HG03342 (cell line): ENCODE measurements at regions not wholly inside any gene's neighbourhood (a gene's known extent, or its start where the extent isn't known, plus 50 kb on each side); places are given as distances from the start of the nearest gene placed in this dataset.
"Not testable (repeated sequence)": the region's sequence is repeated elsewhere in the genome, so short reads cannot be mapped to it uniquely, and the experiment has no call there.

Experiments
- ATAC-seq: cut with Tn5 transposase; IDR thresholded peaks from one replicate; pipeline ENCODE4 v1.9.1; 2021; ENCODE audit warnings: mild to moderate bottlenecking, moderate library complexity; ENCODE audit not compliant: unreplicated experiment

GRCh38 chr5:88622890-88623289 is 260.1 kb downstream of the MEF2C start:
- ATAC-seq = not testable (repeated sequence)

DNA sequence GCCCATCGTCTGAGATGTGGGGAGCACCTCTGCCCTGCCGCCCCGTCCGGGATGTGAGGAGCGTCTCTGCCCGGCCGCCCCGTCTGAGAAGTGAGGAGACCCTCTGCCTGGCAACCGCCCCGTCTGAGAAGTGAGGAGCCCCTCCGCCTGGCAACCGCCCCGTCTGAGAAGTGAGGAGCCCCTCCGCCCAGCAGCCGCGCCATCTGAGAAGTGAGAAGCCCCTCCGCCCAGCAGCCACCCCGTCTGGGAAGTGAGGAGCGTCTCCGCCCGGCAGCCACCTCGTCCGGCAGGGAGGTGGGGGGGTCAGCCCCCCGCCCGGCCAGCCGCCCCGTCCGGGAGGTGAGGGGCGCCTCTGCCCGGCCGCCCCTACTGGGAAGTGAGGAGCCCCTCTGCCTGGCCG is 267.2 kb downstream of the MEF2C start:
- not testable (repeated sequence) for ATAC-seq

- ATAC-seq = no peak
Measured at GRCh38 chr5:88613051-88613450, 269.9 kb downstream of the MEF2C start.

DNA sequence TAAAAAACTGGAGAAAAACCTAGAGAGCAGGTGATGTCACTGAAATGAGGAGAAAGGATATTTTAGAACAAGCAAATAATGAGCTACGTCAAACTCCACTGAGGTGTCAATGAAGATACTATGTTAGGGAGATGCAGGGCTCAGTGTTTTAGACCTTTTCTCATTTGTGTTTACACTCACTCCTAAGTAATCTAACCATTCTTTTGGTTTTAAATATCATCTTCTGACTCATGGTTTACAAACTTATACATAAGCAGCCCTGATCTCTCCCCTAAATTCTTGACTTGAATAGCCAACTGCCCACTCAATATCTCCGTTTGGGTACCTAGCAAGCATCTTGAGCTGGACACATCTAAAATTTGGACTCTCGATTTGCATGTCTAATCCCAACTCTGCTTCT is 272.4 kb downstream of the MEF2C start:
- ATAC-seq = no peak

- ATAC-seq = no peak
Measured at GRCh38 chr5:88607492-88607891, 275.5 kb downstream of the MEF2C start.

DNA sequence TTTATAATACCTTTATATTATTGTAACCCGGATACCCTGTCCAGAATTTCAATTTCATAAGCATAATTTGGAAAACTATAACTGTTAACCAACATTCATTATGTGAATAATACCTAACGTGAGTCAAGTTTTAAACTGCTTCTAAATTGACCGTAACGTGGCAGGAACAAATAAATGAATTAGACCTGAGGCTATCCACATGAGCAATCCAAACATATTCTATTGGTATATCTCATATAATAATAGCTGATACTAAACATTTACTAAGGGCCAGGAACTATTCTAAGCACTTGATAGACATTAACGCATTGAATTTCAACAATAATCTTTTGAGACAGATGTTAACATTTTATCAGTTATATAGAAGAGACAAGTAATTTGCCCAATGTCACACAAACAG is 276.4 kb downstream of the MEF2C start:
- ATAC-seq = no peak

GRCh38 chr5:88606173-88606572 is 276.8 kb downstream of the MEF2C start:
- no peak for ATAC-seq

DNA sequence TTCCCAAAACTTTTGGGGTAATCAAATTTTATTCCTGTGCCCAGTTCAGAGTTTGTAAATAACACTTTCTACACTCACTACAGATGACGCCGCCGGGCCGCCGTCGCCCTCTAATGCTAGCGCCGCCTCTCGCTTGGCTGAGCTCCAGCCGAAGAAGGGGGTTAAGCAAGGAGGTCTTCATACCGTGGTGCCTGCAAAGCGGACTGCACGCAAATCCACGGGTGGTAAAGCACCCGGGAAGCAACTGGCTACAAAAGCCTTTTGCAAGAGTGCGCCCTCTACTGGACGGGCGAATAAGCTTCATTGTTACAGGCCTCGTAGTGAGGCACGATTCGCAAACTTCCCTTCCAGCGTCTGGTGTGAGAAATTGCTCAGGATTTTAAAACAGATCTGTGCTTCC is 280.4 kb downstream of the MEF2C start:
- ATAC-seq = no peak

DNA sequence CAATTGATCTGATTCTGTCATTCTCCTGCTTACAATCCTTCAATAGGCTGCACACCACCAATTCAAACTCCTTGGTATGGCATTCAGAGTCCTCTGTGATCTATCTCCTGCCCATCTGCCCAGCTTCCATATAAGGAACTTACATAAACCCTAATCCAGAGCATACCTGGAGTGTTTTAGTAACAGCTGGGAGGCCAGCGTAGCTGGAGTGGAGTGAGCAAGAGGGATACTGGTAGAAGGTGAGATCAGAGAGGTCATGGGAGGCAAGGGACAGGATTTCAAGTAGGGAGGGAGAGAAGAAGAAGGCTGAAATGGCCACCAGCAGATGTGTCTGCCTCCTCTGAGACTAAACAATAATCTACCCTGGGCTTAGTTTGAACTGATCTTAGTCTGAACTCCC is 288.5 kb downstream of the MEF2C start:
- no peak for ATAC-seq

- no peak for ATAC-seq
Measured at GRCh38 chr5:88588609-88589008, 294.4 kb downstream of the MEF2C start.

- ATAC-seq = no peak
Measured at GRCh38 chr5:88583471-88583870, 299.5 kb downstream of the MEF2C start.

DNA sequence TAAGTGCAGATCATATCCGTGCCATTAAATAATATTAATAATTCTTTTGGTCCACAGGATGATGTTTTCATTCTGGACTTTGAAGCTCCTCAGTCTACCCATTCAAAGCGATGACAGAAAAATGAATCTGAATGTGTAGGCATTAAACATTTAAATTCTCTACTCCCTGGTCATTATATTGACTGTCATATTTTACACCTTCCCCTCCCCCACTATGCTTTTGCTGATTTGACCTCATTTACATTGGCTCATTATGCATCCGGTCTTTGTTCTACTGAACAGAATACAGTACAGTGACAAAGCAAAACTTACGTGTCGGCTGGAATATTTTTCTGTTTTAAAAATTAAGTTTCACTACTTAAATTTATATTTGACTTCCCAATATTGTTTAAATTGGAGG is 289.7 kb upstream of the TMEM161B start:
- no peak for ATAC-seq

- ATAC-seq = no peak
Measured at GRCh38 chr5:88557881-88558280, 289.2 kb upstream of the TMEM161B start.

GRCh38 chr5:88557131-88557530 is 288.5 kb upstream of the TMEM161B start:
- no peak for ATAC-seq

GRCh38 chr5:88556406-88556805 is 287.8 kb upstream of the TMEM161B start:
- ATAC-seq = no peak

GRCh38 chr5:88555674-88556073 is 287.0 kb upstream of the TMEM161B start:
- no peak for ATAC-seq

DNA sequence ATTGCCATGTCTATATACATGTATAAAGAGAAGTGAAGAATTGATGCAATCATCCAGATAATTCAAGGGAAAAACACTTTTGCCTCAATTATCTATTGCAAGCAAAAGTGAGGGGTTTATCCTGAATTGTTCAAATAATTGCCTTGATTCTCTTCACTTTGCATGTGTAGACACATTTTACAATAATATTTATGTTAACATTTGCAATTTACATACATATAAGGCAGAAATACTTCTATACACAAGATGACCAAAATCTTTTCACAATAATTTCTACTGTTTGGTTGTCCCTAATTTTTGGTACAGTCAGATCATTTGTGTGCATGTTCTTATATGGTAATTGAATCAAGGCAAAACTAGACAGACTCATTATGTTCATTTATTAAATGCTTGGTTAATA is 285.3 kb upstream of the TMEM161B start:
- ATAC-seq = no peak

DNA sequence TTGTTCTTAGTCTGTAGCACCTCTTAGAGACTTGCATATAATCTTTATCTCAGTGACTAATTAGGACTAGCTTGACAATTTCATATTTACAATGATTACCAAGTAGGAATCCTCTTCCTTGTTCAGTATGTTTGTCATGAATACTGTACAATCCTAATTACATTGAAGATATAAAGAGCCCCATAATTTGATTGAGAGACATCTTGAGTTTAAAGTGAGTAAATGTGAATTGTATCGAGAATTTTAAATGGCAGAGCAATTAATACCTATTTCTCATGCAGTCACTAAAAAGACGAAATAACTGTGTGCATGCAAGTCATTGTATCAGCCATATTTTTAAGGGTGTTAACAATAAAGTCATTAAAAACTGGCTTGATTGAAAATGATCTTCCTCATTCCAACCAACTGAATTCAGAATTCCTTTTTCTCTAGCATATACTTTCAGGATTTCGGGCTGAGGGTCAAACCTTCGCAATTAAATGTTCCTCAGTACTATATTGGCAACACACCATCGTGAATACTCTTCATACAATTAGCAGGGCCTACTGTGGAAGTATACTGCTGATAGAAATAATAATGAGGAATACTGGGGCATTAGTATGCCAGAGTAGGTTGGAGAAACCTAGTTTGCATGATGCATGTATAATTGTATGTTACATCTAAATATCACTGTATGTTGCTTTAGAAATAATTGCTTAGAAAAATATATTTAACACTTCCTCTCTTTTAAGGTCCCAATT is 284.7 kb upstream of the TMEM161B start:
- no peak for ATAC-seq

GRCh38 chr5:88552426-88552825 is 283.8 kb upstream of the TMEM161B start:
- no peak for ATAC-seq

- no peak for ATAC-seq
Measured at GRCh38 chr5:88551724-88552345, 283.2 kb upstream of the TMEM161B start.

- ATAC-seq = no peak
Measured at GRCh38 chr5:88550736-88551135, 282.1 kb upstream of the TMEM161B start.

GRCh38 chr5:88548136-88548805 is 279.6 kb upstream of the TMEM161B start:
- ATAC-seq = no peak
